ENCODE measurements at regions not wholly inside any gene's neighbourhood (a gene's known extent, or its start where the extent isn't known, plus 50 kb on each side); places are given as distances from the start of the nearest gene placed in this dataset.

DNA sequence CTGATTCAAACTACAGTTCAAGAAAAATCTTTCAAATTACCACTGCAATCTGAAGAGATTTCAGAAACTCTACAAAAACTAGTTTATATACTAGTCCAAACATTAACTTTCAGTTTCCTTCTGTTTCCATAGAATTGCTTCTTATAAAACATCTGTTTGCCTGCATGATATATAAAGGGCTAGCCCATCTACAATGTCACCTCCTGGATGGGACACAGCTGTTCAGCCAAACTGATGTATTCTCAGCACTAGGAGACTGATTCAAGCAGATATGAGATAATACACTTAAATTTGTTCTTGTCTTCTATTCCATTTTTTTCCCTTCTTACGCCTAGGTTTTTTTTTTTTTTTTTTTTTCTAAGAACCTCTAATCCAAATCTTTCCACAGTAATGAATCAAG lies 1569.7 kb upstream of the IGFBP7 start:
- DNase-seq: no peak

DNA sequence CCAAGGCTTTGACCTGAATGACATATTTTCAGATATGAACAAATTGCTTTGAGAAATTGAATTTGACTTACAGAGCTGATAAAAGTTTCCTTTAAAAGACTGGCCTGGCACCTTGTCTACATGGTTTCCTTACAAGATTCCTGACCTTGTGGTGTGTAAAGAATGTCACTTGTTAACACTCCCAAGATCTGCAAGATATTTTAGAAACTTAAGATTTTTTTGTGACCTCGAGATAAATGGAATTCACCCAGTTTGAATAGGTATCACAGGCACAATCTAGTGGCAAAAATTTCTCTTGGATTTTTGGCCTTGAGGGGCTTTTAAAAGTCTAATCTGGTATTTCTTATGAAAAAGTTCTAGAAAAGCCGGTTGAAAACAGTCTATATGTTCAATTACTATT lies 1568.9 kb upstream of the IGFBP7 start:
- DNase-seq: no peak

DNA sequence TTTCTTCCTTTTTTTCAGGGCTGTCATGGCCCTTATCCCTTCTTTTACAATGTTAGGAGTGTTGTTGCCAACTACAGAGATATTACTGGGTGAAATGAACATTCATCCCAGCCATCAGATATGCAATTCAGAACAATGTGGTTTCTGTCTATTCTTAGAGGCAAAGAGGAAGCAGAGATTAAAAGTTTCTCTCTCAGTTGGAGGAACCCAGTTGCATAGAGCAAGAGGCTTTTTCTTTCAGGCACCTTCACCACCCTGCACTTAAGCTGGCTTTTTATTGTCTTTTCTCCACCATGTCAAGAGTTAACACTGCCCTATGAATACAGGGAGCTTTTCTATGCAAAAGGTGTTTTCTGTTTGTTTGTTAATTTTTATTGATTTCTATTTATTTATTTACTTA lies 1559.6 kb upstream of the IGFBP7 start:
- DNase-seq: no peak

DNA sequence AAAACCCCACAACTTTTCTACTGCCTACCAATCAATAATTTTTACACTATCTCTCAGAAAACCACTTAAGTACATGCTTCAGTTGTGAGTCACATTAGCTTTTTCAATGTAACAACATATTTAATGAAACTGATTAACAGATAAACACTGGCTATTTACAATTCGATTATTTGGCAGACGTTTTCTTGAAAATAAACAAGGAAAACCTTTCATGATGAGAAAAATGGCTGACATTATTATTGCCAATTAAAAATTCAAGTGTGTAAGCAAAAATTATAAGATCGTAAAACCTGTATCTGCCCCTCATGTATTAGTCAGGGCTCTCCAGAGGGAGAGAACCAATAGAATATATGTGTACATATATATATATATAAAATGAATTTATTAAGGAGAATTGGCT lies 1555.5 kb upstream of the IGFBP7 start:
- DNase-seq: no peak

DNA sequence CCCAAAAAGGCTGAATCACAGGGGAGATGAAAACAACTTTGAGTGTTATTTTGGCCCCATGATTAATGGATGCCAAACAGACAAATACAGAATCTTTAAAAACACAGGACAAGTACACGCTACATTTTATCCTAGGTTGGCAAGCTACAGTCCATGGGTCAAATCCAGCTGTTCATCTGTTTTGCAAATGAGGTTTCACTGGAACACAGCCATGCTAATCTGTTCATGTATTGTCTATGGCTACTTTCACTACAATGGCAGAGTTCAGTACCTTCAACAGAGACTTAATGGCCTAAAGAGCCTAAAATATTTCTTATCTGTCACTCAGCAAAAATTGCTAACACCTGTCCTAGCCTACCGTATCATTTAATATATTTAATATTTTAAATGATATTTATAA lies 1548.5 kb upstream of the IGFBP7 start:
- DNase-seq: no peak

DNA sequence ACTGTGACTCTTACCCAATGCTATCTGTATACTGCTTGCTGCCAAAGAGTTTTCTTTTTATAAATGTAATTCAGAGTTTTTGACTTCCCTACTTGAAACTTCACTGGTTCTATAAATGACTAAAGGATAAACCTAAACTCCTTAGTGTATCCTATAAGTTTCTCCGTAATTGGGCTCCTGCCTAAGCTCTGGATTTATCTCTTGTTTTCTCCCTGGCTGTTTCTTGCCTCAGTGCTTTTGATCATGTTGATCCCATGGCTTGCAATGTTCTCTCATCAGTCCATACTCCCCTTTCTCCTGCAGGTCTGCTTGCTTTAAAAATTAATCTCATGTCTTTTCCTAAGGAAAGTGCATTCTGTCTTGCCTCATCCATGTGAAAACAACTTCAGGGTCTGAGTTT lies 1543.1 kb upstream of the IGFBP7 start:
- DNase-seq: no peak

DNA sequence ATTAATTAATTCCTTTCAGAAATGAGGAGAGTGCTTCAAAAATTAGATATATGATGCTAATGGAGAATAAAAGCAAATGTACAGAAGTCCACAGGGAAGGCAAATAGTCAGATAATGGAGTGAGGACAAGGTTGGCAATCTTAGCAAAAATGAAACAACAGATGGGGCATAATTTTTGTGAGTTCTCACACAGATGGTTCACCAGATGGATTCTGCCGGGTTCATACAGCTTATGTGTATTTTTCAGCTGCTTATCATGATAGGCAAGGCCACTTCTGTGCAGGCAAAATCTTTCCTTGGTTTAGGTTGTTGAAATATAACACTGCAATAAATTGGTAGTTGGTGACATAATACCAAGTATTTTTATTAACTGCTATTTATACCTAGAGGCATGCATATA lies 1539.0 kb upstream of the IGFBP7 start:
- DNase-seq: no peak

DNA sequence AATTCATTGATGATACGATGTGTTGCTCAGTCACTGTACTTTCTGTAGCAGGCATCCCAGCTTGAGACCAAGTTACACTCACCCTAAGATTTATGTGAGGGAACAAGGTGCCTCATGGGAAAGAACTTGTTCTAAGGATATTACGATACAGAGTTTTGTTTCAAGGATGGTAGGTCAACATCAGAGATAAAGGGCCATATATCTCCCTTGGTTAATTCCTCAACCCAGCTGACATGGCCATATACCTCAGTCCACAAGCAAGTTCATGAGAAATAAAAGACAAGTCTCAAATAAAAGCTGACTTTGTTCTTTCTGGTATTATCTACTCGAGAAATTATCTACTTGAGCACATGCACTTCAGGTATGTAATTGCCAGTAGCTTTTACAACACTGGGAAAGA lies 1535.9 kb upstream of the IGFBP7 start:
- DNase-seq: no peak

DNA sequence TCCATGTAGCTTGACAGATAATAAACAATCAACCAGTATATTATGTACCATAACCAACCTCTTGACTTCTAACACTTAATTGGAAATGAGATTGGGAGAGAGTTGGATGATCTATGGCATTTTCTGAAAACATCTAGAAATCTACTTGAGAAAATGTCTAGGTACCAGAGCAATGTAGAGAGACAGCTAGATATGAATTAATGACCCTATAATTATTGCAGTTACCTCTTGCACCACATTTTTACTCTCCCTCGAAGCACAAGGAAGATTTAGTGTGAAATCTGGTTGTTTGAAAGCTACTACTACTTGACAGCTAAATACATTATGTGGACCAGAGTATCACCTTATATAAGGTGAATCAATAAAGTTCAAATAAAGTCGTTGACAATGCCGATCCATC lies 1534.4 kb upstream of the IGFBP7 start:
- no peak for DNase-seq

DNA sequence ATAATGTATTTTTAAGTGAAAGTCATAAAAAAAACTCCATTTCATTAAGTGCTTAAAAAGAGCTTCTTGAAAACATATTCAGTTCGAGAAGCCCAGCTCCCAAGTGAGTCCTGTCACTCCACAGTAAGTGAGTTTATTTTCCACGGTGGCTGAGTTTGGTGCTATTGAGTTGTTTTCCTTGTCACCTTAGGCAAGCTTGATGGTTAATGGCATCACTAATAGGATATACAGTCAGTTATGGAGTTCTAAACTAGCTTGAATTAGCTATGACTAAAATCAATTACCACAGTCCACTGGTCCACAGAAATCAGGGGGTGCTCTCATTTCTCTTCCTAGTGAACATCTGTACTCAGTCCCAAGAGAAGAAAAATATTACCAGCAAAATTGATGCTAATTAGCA lies 1526.2 kb upstream of the IGFBP7 start:
- no peak for DNase-seq

DNA sequence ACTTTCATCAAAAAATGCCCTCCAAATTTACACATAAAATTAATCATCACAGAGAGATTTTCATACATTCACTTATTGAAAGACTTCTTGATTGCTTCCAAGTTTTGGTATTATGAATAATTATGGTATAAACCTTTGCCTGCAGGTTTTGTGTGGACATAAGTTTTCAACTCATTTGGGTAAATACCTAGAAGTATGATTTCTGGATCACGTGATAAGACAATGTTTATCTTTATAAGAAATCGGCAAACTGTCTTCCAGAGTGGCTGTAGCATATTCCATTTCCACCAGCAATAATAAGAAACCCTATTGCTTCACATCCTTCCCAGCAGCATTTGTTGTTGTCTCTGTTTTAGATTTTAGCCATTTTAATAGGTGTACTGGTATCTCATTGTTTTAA lies 1507.0 kb upstream of the IGFBP7 start:
- DNase-seq: no peak

DNA sequence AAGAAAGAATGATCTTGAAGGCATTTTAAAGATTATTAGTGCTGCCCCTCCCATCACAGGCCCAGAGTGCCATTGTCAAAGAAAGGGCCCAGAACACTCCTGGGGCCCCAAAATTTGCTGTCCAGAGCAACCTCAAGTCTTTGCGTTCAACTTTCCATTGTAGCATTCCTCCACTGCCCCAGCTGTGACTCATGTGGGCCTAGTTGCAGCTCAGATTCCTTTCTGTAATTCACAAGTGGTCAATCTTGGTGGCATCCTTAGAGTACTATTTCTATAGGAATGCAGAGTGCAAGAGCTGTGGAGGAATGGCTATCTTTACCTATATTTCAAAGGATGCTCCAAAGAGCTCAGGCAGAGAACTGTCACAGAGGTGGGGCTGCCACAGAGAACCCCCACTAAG lies 1500.8 kb upstream of the IGFBP7 start:
- no peak for DNase-seq

DNA sequence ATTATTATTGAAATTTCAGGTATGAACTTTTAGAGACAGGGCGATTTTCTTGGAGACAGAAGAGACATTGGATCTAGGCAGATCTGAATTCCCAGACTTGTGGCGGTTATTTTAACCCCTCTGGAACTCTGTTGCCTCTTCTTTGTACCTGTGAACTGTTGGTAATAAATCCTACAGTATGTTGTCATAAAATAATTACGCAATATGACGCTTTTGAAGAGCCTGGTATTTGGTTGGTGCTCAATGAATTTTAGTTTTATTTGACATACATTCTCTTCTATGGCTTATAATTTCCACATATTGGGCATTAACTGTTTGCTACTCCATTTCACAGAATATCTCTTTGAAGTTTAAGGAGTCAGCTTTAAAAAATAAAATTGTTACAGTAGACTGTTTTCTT lies 1496.1 kb upstream of the IGFBP7 start:
- no peak for DNase-seq

DNA sequence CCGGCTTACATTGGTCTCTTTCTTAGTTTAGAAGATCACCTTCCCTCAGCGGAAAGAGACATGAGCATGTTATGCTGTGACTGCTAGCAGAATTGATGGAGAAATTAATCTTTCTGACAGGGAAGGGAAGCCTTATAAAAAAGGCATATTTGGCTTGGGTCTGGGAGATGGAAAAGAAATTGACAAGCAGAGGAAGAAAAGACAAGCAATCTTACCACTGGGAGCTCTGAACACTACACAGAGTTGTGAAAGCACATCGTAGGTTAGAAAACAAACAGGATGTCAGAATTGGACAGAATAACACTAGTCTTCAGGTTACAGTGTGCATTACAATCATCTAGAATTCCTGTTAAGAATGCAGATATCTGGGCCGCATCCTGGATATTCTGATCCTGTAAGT lies 1493.8 kb upstream of the IGFBP7 start:
- no peak for DNase-seq

DNA sequence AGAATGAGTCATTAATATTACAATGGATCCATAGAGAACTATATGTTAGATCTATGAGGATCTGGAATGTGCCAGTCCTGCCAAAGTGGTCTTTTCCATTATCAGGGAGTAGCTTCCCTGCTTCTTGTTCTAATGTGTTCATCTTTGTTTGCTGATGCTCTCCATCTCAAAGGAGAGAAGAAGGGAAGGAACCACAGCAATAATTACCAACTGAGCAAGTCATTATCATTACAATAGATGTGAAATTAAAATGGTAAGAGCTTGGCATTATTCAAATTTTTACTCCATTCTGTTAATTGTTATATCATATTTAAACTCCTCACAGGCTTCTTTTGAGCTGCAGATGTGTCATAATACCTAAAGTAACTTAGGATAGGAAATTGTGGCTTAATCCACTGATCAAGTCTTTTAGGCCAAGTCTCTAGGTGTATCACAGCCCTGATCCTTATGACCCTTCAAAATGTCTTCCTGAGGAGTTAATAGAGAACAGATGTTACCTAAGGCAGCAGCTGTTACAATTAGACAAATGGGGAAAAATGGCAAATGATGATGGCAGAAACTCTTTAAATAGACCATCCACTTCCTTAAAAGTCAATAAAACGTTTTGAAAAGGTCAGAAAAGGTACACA lies 1492.7 kb upstream of the IGFBP7 start:
- no peak for DNase-seq

DNA sequence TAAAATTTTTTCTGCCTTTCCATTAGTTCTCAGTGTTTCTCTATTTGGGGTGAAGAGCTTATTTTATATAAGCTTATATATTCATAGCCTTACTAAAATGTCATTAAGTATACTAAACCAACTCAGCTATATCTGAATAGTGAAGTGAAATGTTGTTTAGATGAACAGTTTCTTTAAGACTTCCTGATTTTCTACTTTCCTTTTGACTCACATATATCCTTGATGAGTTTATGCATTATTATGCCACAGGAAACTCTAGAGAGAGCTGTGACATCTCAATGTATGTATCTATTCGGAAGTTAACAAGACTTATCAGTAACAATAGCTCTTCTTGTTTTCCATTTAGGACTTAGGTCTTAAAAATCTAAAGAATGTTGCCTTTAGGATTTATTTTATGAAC lies 1491.8 kb upstream of the IGFBP7 start:
- DNase-seq: no peak

DNA sequence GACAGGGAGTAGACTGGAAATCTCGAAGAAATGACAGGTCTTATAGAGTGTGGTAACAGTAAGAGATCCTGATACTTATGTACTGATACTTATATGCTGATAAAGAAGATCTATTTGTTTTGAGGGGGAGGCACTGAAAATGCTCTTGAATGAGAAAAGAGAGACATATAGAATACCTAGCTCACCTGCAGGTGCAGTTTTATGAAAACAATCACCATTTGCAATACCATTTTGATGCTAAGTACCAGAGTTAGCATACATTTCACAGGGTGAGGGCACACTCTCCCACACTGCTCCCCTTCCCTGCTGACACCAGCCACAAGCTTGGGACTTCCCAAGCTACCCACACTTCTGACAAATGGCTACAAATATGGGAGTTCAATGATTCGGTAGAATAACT lies 1490.1 kb upstream of the IGFBP7 start:
- no peak for DNase-seq

DNA sequence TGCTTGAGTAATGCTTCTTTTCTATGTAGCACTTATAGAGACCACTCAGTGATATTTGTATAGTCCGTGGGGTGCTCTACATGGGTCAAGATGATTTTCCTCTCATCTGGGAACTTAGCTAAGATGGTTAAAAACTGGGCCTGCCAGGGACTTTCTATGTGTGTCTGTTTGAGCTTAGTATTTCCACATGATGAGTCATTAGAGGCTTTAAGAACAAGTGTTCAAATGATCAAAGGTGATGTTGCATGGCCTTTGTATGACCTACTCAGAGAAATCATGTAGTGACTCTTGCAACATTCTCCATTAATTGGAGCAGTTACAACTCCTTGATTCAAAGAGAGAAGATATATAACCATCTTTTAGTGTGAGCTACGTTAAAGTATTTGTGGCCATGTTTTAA lies 1480.5 kb upstream of the IGFBP7 start:
- DNase-seq: no peak

DNA sequence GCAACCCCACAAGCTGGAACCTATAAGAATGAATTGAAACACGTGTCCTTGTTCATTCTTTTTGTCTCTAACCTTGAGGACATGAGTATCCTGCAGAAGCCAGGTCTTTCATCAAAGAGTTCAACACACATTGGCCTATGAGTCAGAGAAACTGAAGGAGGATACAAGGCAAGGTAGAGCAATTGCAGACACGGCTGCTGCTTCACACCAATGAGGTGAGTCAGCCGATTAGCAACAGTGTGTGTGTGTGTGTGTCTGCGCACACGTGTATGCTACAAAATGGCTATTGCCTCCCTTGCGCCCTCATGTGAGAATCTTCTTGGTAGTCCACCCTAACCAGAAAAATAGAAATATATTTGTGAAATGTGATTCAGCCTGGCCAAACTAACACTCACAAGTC lies 1477.7 kb upstream of the IGFBP7 start:
- no peak for DNase-seq

DNA sequence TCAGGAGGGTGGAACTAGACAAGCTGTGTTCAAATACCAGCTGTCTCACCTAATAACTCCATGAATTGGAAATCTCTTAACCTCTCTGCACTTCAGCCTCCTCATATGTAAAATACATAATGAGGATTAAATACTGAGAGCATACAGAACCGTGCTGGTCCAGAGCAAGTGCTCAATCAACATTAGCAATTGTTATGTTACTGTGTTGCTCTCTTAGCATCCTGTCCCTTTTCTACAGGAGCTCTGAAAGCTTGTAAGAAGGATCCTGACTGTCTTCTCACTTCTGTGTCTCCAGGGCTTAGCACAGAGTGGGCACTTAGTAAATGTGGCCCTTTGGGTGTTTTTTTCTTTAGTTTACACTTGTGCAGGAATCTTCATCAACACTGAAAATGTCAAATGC lies 1456.1 kb upstream of the IGFBP7 start:
- DNase-seq: no peak

DNA sequence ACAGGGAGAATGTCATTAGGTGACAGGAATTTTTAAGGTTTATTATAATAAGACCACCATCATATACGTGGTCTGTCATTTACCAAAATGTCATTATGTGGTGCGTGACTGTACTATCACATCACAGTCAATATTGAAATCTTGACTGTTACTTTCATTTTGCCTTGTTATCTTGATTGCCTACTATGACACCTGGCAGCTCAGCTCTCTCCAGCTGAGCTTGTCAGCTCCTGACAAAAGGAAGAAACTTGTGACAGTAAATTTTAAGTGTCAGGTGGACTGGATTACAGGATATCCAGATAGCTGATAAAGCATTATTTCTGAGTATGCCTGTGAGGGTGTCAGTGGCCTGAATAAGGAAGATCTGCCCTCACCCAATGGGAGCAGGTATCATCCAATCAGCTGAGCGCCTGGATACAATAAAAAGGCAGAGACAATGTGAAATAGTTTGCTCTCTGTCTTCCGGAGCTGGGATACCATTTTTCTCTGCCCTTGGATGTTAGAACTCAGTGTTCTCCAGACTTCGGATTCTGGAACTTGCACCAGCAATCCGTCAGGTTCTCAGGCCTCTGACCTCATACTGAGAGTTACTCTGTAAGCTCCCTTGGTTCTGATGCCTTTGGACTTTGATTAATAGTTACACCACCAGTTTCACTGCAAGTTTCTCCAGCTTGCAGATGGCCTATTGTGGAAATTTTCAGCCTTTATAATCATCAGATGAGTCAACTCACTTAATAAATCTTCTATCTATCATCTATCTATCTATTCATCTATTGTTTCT lies 1454.7 kb upstream of the IGFBP7 start:
- no peak for DNase-seq

DNA sequence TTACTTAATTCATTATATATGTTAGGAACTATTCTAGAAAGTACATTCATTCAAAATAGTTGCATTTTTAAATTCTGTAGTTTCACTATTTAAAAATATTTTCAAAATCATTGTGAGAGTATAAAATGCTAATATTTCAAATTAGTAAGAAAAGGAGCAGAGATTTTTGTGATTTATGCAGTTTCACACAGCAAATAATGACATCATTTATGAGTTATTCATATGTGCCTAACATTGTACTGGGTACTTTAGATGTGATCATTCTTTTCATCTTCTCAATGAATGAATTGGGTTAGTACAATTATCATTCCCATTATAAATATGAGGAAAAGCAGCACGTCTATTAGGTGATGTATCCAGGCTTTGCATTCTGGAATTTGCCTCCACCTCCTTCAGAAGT lies 1451.0 kb upstream of the IGFBP7 start:
- no peak for DNase-seq

DNA sequence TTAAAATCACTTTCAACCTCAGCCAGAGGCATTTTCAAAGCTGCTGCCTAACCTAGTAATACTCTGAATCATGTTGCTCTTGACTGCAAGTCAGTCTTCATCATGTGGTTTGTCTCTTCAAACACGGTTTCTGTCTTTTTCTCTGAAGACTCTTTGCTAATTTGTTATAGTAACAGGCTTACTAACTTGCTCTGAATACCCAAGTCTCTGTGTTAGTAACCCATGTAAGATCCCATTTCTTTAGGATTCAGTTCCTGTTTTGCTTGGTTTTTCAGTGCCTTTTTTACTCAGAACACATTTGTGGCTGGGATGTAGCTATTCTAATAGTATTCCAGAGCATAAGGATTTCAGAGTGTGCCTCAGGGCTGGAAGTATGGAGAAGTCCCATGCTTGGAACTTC lies 1450.6 kb upstream of the IGFBP7 start:
- DNase-seq: no peak

DNA sequence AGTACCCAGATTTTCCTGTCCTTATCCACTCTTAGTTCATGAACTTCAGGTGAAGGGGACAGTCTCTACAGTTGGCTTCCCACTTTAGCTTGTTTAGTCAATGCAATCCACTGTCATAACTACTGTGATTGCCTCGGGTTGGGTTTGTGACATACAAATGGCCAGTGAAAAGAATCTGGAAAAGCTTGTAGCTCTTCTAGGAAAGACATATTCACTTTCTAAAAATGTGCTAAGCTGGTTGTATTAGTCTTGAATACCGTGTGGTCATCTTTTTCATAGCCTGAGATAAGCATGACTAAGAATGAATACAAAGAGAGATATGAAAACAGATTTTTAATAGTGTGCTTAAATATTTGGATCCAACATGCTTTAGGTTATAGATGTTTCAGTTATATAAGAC lies 1443.5 kb upstream of the IGFBP7 start:
- DNase-seq: no peak

DNA sequence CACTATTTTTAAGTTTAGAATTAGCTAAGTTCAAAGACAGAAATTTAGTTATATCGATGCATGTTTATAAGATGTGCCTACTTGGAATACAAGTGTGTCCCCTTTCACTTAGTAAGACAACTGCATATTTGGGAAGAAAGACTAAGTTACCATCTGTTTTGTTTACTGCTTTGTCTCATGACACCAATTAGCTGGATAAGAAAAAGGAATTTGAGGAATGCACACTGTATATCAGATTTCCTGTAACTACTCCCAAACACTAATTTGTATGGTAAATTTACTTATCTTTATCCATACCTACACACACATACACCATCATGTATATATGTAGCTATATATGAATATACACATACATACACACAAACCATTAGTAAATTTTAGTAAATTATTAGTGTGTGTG lies 1442.8 kb upstream of the IGFBP7 start:
- no peak for DNase-seq

All from right forelimb (tissue), 1 donor.